Activated T-cell treated with anti-CD3 and anti-CD28 coated beads, Interleukin-2, amount 50 U/mL, for 4 hours (primary cell): ENCODE measurements at regions not wholly inside any gene's neighbourhood (a gene's known extent, or its start where the extent isn't known, plus 50 kb on each side); places are given as distances from the start of the nearest gene placed in this dataset.

Experiments
- ATAC-seq, 2 donors: fragments of 200-7000 bp; cut with Tn5 transposase; one replicate each; pipeline ENCODE4 v1.10.0; 2021
- DNase-seq: peaks from one replicate; pipeline ENCODE4 v3.0.0-alpha.2; 2020
- H3K27me3 Mint-ChIP-seq: one replicate; pipeline ENCODE4 v1.8.0; 2021; ENCODE audit warnings: low read depth, mixed read lengths
- H3K36me3 Mint-ChIP-seq: one replicate; pipeline ENCODE4 v1.8.0; 2022; ENCODE audit warnings: mixed read lengths; ENCODE audit not compliant: insufficient read depth
- H3K4me1 Mint-ChIP-seq: one replicate; pipeline ENCODE4 v1.8.0; 2021; ENCODE audit warnings: low read depth, mixed read lengths
- H3K4me3 Mint-ChIP-seq: one replicate; pipeline ENCODE4 v1.8.0; 2021; ENCODE audit warnings: mild to moderate bottlenecking, moderate library complexity, mixed read lengths
- H3K9me3 Mint-ChIP-seq: one replicate; pipeline ENCODE4 v1.8.0; 2021; ENCODE audit warnings: mixed read lengths

- Mint-ChIP-seq H3K27me3 (no peaks in the 10 kb centered on the region), H3K9me3 (no peaks in the 10 kb centered on the region), H3K4me1 (no peaks in the 10 kb centered on the region), H3K36me3 (no peaks in the 10 kb centered on the region), H3K4me3 (no peak overlapping the region)
- DNase-seq (no peak), ATAC-seq (no peak)
Measured at GRCh38 chrX:69321789-69322188, 156.5 kb upstream of the PJA1 start.

- ATAC-seq (no peak), DNase-seq (no peak)
- Mint-ChIP-seq H3K36me3 (no peaks in the 10 kb centered on the region), H3K4me1 (no peaks in the 10 kb centered on the region), H3K4me3 (no peak overlapping the region), H3K9me3 (no peaks in the 10 kb centered on the region), H3K27me3 (no peaks in the 10 kb centered on the region)
Measured at GRCh38 chrX:69321006-69321655, 155.9 kb upstream of the PJA1 start.

- Mint-ChIP-seq H3K4me1 (no peaks in the 10 kb centered on the region), H3K36me3 (no peaks in the 10 kb centered on the region), H3K4me3 (no peak overlapping the region), H3K9me3 (no peaks in the 10 kb centered on the region), H3K27me3 (no peaks in the 10 kb centered on the region)
- ATAC-seq = no peak
- no peak for DNase-seq
Measured at GRCh38 chrX:69320116-69320515, 154.9 kb upstream of the PJA1 start.

GRCh38 chrX:69319376-69319775 is 154.1 kb upstream of the PJA1 start:
- Mint-ChIP-seq H3K36me3 (no peaks in the 10 kb centered on the region), H3K9me3 (no peaks in the 10 kb centered on the region), H3K4me1 (no peaks in the 10 kb centered on the region), H3K4me3 (no peak overlapping the region), H3K27me3 (no peaks in the 10 kb centered on the region)
- ATAC-seq = no peak
- no peak for DNase-seq

GRCh38 chrX:69318651-69319340 is 153.5 kb upstream of the PJA1 start:
- Mint-ChIP-seq H3K4me3 (no peak overlapping the region), H3K36me3 (no peaks in the 10 kb centered on the region), H3K27me3 (no peaks in the 10 kb centered on the region)

GRCh38 chrX:69317721-69318120 is 152.5 kb upstream of the PJA1 start:
- Mint-ChIP-seq H3K27me3 (no peaks in the 10 kb centered on the region), H3K9me3 (no peaks in the 10 kb centered on the region), H3K36me3 (no peaks in the 10 kb centered on the region), H3K4me1 (no peaks in the 10 kb centered on the region), H3K4me3 (no peak overlapping the region)
- ATAC-seq = no peak
- no peak for DNase-seq

More at GRCh38 chrX:69318651-69319340, 153.5 kb upstream of the PJA1 start:
- ATAC-seq (no peak), DNase-seq (no peak)
- H3K4me1 Mint-ChIP-seq = no peaks in the 10 kb centered on the region
- H3K9me3 Mint-ChIP-seq = no peaks in the 10 kb centered on the region

GRCh38 chrX:69314436-69315348 is 149.4 kb upstream of the PJA1 start:
- no peaks in the 10 kb centered on the region for H3K9me3 Mint-ChIP-seq
- no peaks in the 10 kb centered on the region for H3K36me3 Mint-ChIP-seq
- no peak overlapping the region for H3K4me3 Mint-ChIP-seq
- DNase-seq (no peak), ATAC-seq (no peak)
- no peaks in the 10 kb centered on the region for H3K4me1 Mint-ChIP-seq
- no peaks in the 10 kb centered on the region for H3K27me3 Mint-ChIP-seq

- no peak for DNase-seq
- no peaks in the 10 kb centered on the region for H3K27me3 Mint-ChIP-seq
- ATAC-seq = no peak
- H3K4me3 Mint-ChIP-seq = no peak overlapping the region
- no peaks in the 10 kb centered on the region for H3K9me3 Mint-ChIP-seq
- no peaks in the 10 kb centered on the region for H3K4me1 Mint-ChIP-seq
- no peaks in the 10 kb centered on the region for H3K36me3 Mint-ChIP-seq
Measured at GRCh38 chrX:69313617-69314290, 148.5 kb upstream of the PJA1 start.

- Mint-ChIP-seq H3K27me3 (no peaks in the 10 kb centered on the region), H3K9me3 (no peaks in the 10 kb centered on the region), H3K4me1 (no peaks in the 10 kb centered on the region), H3K36me3 (no peaks in the 10 kb centered on the region), H3K4me3 (no peak overlapping the region)
- no peak for DNase-seq
- ATAC-seq = no peak
Measured at GRCh38 chrX:69311936-69312670, 146.8 kb upstream of the PJA1 start.

GRCh38 chrX:69309074-69309792 is 144.0 kb upstream of the PJA1 start:
- no peaks in the 10 kb centered on the region for H3K4me1 Mint-ChIP-seq
- no peaks in the 10 kb centered on the region for H3K9me3 Mint-ChIP-seq
- no peaks in the 10 kb centered on the region for H3K36me3 Mint-ChIP-seq
- H3K4me3 Mint-ChIP-seq = no peak overlapping the region
- H3K27me3 Mint-ChIP-seq = peaks cover 5% of the 10 kb centered on the region
- ATAC-seq = no peak
- no peak for DNase-seq

- Mint-ChIP-seq H3K27me3 (peaks cover 11% of the 10 kb centered on the region), H3K36me3 (no peaks in the 10 kb centered on the region), H3K9me3 (no peaks in the 10 kb centered on the region), H3K4me3 (no peak overlapping the region), H3K4me1 (no peaks in the 10 kb centered on the region)
- DNase-seq = no peak
- ATAC-seq = no peak
Measured at GRCh38 chrX:69307756-69308155, 142.5 kb upstream of the PJA1 start.

- no peaks in the 10 kb centered on the region for H3K9me3 Mint-ChIP-seq
- H3K27me3 Mint-ChIP-seq = peaks cover 11% of the 10 kb centered on the region
- no peaks in the 10 kb centered on the region for H3K4me1 Mint-ChIP-seq
- ATAC-seq = no peak
- DNase-seq = no peak
- H3K4me3 Mint-ChIP-seq = no peak overlapping the region
- no peaks in the 10 kb centered on the region for H3K36me3 Mint-ChIP-seq
Measured at GRCh38 chrX:69307029-69307428, 141.8 kb upstream of the PJA1 start.

- H3K4me1 Mint-ChIP-seq = no peaks in the 10 kb centered on the region
Measured at GRCh38 chrX:69306063-69306404, 140.8 kb upstream of the PJA1 start.

More at GRCh38 chrX:69306063-69306404, 140.8 kb upstream of the PJA1 start:
- DNase-seq (no peak), ATAC-seq (no peak)
- Mint-ChIP-seq H3K9me3 (no peaks in the 10 kb centered on the region), H3K4me3 (no peak overlapping the region), H3K27me3 (peaks cover 11% of the 10 kb centered on the region), H3K36me3 (no peaks in the 10 kb centered on the region)
